A549 (cell line): ENCODE measurements at regions not wholly inside any gene's neighbourhood (a gene's known extent, or its start where the extent isn't known, plus 50 kb on each side); places are given as distances from the start of the nearest gene placed in this dataset.

Source experiments
- EP300 ChIP-seq, 2 experiments: fragments of >200 bp; sonication (Bioruptor Twin); formaldehyde crosslinking; IDR thresholded peaks; 2 replicates in 1 of 2; 3 replicates in 1 of 2; pipeline ENCODE4 v1.6.1; 2016 to 2017
- JUNB ChIP-seq: fragments of >200 bp; sonication (Bioruptor Twin); formaldehyde crosslinking; IDR thresholded peaks from 2 replicates; pipeline ENCODE4 v1.6.1; 2016
- MAZ ChIP-seq: fragments of 150-350 bp; IDR thresholded peaks from 2 replicates; pipeline ENCODE4 v1.6.1; 2014; ENCODE audit warnings: antibody characterized with exemption, low read depth, low read length, borderline replicate concordance
- NR3C1 ChIP-seq: fragments of >200 bp; sonication (Bioruptor Twin); formaldehyde crosslinking; IDR thresholded peaks from 3 replicates; pipeline ENCODE4 v1.6.1; 2017
- POLR2A ChIP-seq: IDR thresholded peaks from 2 replicates; pipeline ENCODE4 v1.6.1; 2012; ENCODE audit warnings: mild to moderate bottlenecking, low read length
- POLR2AphosphoS2 ChIP-seq: conservative IDR thresholded peaks from 2 replicates; pipeline ENCODE4 v1.6.1; 2012; ENCODE audit warnings: low read length, improper control_type of control experiment, inconsistent platforms
- RAD21 ChIP-seq, 2 experiments: fragments of >200 bp in 1 of 2; sonication (Bioruptor Twin) in 1 of 2; formaldehyde crosslinking in 1 of 2; IDR thresholded peaks in 1 of 2; conservative IDR thresholded peaks in 1 of 2; 2 replicates in 1 of 2; 3 replicates in 1 of 2; pipeline ENCODE4 v1.6.1; 2012 to 2018; ENCODE audit warnings: inconsistent platforms in 1 of 2
- REST ChIP-seq: fragments of 200-600 bp; sonication (generic); IDR thresholded peaks from 2 replicates; pipeline ENCODE4 v1.6.1; 2016; ENCODE audit warnings: antibody characterized with exemption, mild to moderate bottlenecking, moderate library complexity
- TF ChIP-seq, protein P1 (sequence below): fragments of >200 bp; sonication (Bioruptor Twin); formaldehyde crosslinking; IDR thresholded peaks from 3 replicates; pipeline ENCODE4 v1.5.1; 2016

DNA sequence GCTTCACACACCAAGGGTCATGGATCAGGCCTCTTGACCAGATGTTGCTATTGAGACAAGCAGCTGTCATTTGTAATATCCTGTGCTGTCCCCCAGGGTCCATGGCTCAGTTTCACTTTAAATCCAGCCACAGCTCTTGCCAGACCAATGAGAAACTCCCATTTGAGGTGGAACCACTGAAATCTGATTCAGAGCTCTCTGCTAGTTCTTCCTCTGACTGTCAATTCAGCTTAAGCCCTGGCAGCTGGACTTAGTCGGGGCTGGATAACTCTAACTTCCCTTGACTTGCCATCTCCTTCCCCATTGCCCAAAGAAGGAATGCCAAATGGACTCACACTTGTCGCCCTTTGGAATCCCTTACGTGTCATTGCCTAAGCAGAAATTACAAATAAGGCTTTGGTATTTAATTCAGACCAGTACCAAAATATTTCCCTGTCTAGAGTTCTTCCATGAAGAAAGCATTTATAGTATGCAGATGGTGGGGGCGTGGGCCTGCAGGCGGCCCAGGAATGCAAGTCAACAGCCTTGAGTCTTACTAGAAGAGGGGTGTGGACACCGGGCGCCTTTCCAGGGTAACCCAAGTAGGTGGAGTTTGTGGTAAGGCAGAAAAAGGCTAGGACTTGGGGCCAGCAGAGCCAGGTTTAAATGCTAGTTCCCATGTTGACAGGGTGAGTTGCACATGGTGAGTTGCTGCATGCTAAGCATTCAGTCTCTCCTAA is 96.9 kb upstream of the TMPO start:
- TF ChIP-seq POLR2A (no peak), MAZ (no peak), RAD21 (conservative IDR thresholded peaks at IDR 0.05 in 1 of 2, IDR thresholded peaks at IDR 0.05 in 1 of 2) (no peak), EP300 (IDR thresholded peaks at IDR 0.05) (no peak), POLR2AphosphoS2 (no peak), NR3C1 (no peak), JUNB (no peak), REST (no peak)
- TF ChIP-seq, protein P1, sequence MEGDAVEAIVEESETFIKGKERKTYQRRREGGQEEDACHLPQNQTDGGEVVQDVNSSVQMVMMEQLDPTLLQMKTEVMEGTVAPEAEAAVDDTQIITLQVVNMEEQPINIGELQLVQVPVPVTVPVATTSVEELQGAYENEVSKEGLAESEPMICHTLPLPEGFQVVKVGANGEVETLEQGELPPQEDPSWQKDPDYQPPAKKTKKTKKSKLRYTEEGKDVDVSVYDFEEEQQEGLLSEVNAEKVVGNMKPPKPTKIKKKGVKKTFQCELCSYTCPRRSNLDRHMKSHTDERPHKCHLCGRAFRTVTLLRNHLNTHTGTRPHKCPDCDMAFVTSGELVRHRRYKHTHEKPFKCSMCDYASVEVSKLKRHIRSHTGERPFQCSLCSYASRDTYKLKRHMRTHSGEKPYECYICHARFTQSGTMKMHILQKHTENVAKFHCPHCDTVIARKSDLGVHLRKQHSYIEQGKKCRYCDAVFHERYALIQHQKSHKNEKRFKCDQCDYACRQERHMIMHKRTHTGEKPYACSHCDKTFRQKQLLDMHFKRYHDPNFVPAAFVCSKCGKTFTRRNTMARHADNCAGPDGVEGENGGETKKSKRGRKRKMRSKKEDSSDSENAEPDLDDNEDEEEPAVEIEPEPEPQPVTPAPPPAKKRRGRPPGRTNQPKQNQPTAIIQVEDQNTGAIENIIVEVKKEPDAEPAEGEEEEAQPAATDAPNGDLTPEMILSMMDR = no peak
